ENCODE measurements at regions not wholly inside any gene's neighbourhood (a gene's known extent, or its start where the extent isn't known, plus 50 kb on each side); places are given as distances from the start of the nearest gene placed in this dataset.

GRCh38 chr4:104881136-104881886 lies 265.4 kb upstream of the TET2 start:
- Histone ChIP-seq H4K20me1 (replicated peaks; ENCODE audit: insufficient read depth) (no peaks in the 10 kb centered on the region), H3K4me2 (no peak overlapping the region), H3K79me2 (replicated peaks; ENCODE audit: insufficient read depth) (no peaks in the 10 kb centered on the region), H3K9me2 (ENCODE audit: insufficient read depth) (no peaks in the 10 kb centered on the region), H3K4me3 (no peak overlapping the region), H3K27ac (ENCODE audit: low read depth) (no peak overlapping the region), H3K27me3 (ENCODE audit: insufficient read depth) (no peaks in the 10 kb centered on the region), H3K4me1 (ENCODE audit: insufficient read depth) (no peaks in the 10 kb centered on the region), H3K36me3 (ENCODE audit: insufficient read depth) (no peaks in the 10 kb centered on the region), H2AFZ (no peak overlapping the region), H3F3A (replicated peaks; ENCODE audit: low read depth) (no peaks in the 10 kb centered on the region)
- Mint-ChIP-seq H3K9me3 (no peaks in the 10 kb centered on the region), H3K4me3 (no peak overlapping the region), H3K27me3 (ENCODE audit: insufficient read depth, low read depth, poor library complexity) (no peaks in the 10 kb centered on the region), H3K27ac (no peak overlapping the region), H3K4me1 (peaks cover 7% of the 10 kb centered on the region; the same call in 2 of the 3 replicates), H3K36me3 (ENCODE audit: low read depth) (no peaks in the 10 kb centered on the region)
- ATAC-seq: no peak
- no peak for DNase-seq (ENCODE audit: low spot score)
- TF ChIP-seq ZNF331 (CRISPR knock-in tag; IDR thresholded peaks at IDR 0.05; ENCODE audit: low read depth): no peak
- TF ChIP-seq NANOG (IDR thresholded peaks at IDR 0.05; ENCODE audit: borderline replicate concordance): no peak
- no peak for TF ChIP-seq POLR2AphosphoS5 (IDR thresholded peaks at IDR 0.05; ENCODE audit: low read depth)
- TF ChIP-seq ZNF462 (CRISPR knock-in tag; IDR thresholded peaks at IDR 0.05): no peak
- no peak for TF ChIP-seq ZNF114 (CRISPR knock-in tag; IDR thresholded peaks at IDR 0.05)
- TF ChIP-seq EZH2phosphoT487 (IDR thresholded peaks at IDR 0.05; ENCODE audit: unreplicated experiment): no peak
- no peak for TF ChIP-seq JUNB (IDR thresholded peaks at IDR 0.05; ENCODE audit: unreplicated experiment)
